K562 (cell line): ENCODE measurements at regions not wholly inside any gene's neighbourhood (a gene's known extent, or its start where the extent isn't known, plus 50 kb on each side); places are given as distances from the start of the nearest gene placed in this dataset.

Source experiments
- ATAC-seq: fragments of 200-7000 bp; cut with Tn5 transposase; 3 replicates; pipeline ENCODE4 v1.9.1; 2020; ENCODE audit warnings: moderate library complexity
- BruUV-seq: library from RNA; stranded (reverse); fragments of 400-500 nt; replicated peaks from 2 replicates; lab custom pipeline; 2021; lab: Mats Ljungman, UMichigan
- CTCF ChIA-PET: fragments of 300-600 bp; formaldehyde crosslinking; extraction: SDS; loops from one replicate; lab custom pipeline; 2021; ENCODE audit warnings: low intra/inter-chr PET ratio; lab: Yijun Ruan, JAX
- POLR2A ChIA-PET: fragments of 300-600, 350-650 bp; sonication (Branson Sonifier 250); formaldehyde crosslinking; extraction: SDS; loops from one replicate; lab custom pipeline; 2021; ENCODE audit warnings: antibody characterized with exemption, inconsistent platforms; lab: Yijun Ruan, JAX
- DNase-seq, 4 experiments: peaks; one replicate each; pipeline versions ENCODE4 v3.0.0 to v3.0.0-alpha.2; 2011 to 2018; ENCODE audit warnings: low spot score in 3 of 4, mixed read lengths in 3 of 4; ENCODE audit errors: extremely low read depth in 1 of 4
- FAIRE-seq: peaks from 2 replicates; lab custom pipeline; 2011; peaks lifted over from hg19 to GRCh38; lab: Jason Lieb, UNC
- H2AFZ ChIP-seq: 2 replicates; pipeline ENCODE4 v1.6.0; 2011; ENCODE audit warnings: low read depth, low read length, control low read depth, inconsistent platforms
- H3K27ac ChIP-seq: fragments of 200-600 bp; 3 replicates; pipeline ENCODE4 v1.8.0; 2011; ENCODE audit warnings: low read depth, mild to moderate bottlenecking, control low read depth, inconsistent platforms, low read length, moderate library complexity, mixed read lengths; ENCODE audit errors: extremely low read depth
- H3K27me3 ChIP-seq, 2 experiments: fragments of 300-600 bp in 1 of 2; 2 replicates in 1 of 2; 3 replicates in 1 of 2; pipeline versions ENCODE4 v1.6.0 to v1.8.0; 2011; ENCODE audit warnings: inconsistent platforms in 2 of 2, low read length in 2 of 2, mild to moderate bottlenecking in 1 of 2, mixed read lengths in 1 of 2, moderate library complexity in 1 of 2; ENCODE audit not compliant: control insufficient read depth in 2 of 2, insufficient read depth in 2 of 2
- H3K36me3 ChIP-seq: fragments of 300-600 bp; 3 replicates; pipeline ENCODE4 v1.8.0; 2011; ENCODE audit warnings: mild to moderate bottlenecking, low read length, inconsistent platforms; ENCODE audit not compliant: control insufficient read depth, insufficient read depth
- H3K4me1 ChIP-seq, 2 experiments: fragments of 200-600 bp in 1 of 2; replicated peaks in 1 of 2; 2 replicates in 1 of 2; 3 replicates in 1 of 2; pipeline versions ENCODE4 v1.5.1 to v1.8.0; 2011; ENCODE audit warnings: inconsistent platforms in 2 of 2, low read length in 2 of 2, mild to moderate bottlenecking in 1 of 2, mixed read lengths in 1 of 2, moderate library complexity in 1 of 2; ENCODE audit not compliant: control insufficient read depth in 2 of 2, insufficient read depth in 2 of 2
- H3K4me2 ChIP-seq: 2 replicates; pipeline ENCODE4 v1.6.1; 2011; ENCODE audit warnings: low read length, control low read depth, inconsistent platforms, mixed read lengths; ENCODE audit not compliant: insufficient read depth
- H3K4me3 ChIP-seq: fragments of 200-600 bp; sonication (generic), shearing (Covaris generic); 2 replicates; pipeline ENCODE4 v1.5.1; 2016; ENCODE audit warnings: control low read depth, inconsistent platforms
- H3K79me2 ChIP-seq: fragments of 200-600 bp; 3 replicates; pipeline ENCODE4 v1.8.0; 2011; ENCODE audit warnings: low read length, inconsistent platforms; ENCODE audit not compliant: control insufficient read depth, insufficient read depth
- H3K9ac ChIP-seq, 2 experiments: 2 replicates each; pipeline versions ENCODE4 v1.6.0 to v1.6.1; 2011; ENCODE audit warnings: low read depth in 2 of 2, low read length in 2 of 2, control low read depth in 1 of 2, inconsistent platforms in 1 of 2, mild to moderate bottlenecking in 1 of 2, mixed read lengths in 1 of 2; ENCODE audit not compliant: insufficient read depth in 1 of 2
- H3K9me1 ChIP-seq: one replicate; pipeline ENCODE4 v1.6.0; 2011; ENCODE audit warnings: inconsistent platforms, mild to moderate bottlenecking, low read length, moderate library complexity; ENCODE audit not compliant: control insufficient read depth, insufficient read depth
- H3K9me3 ChIP-seq: replicated peaks from 2 replicates; pipeline ENCODE4 v1.5.1; 2011; ENCODE audit warnings: low read depth, low read length, inconsistent platforms; ENCODE audit not compliant: control insufficient read depth, insufficient read depth
- H4K20me1 ChIP-seq: replicated peaks from 2 replicates; pipeline ENCODE4 v1.6.1; 2011; ENCODE audit warnings: low read length, inconsistent platforms, mixed read lengths; ENCODE audit not compliant: control insufficient read depth, insufficient read depth
- CHD1 ChIP-seq: fragments of 200-600 bp; sonication (generic); IDR thresholded peaks from one replicate; pipeline ENCODE4 v1.6.1; 2012; ENCODE audit warnings: mild to moderate bottlenecking, moderate library complexity, low read length, inconsistent platforms
- HMG20B ChIP-seq: fragments of 250-450 bp; sonication (Bioruptor Pico); IDR thresholded peaks from 2 replicates; pipeline ENCODE4 v1.5.0; 2021; ENCODE audit warnings: mild to moderate bottlenecking
- LARP7 ChIP-seq: fragments of 450-650 bp; IDR thresholded peaks from 2 replicates; pipeline ENCODE4 v1.6.1; 2016
- PCBP1 ChIP-seq: fragments of 200-400 bp; formaldehyde crosslinking; IDR thresholded peaks from 2 replicates; pipeline ENCODE4 v1.6.1; 2018; ENCODE audit warnings: mild to moderate bottlenecking, low read depth, low read length; ENCODE audit not compliant: poor library complexity, severe bottlenecking
- ZBTB1 ChIP-seq: sonication (generic); formaldehyde crosslinking; IDR thresholded peaks from 2 replicates; pipeline ENCODE4 v1.8.1; 2023; ENCODE audit warnings: missing genetic modification reagents, low read depth, mild to moderate bottlenecking, borderline replicate concordance
- ZFP30 ChIP-seq: fragments of 250-450 bp; sonication (Bioruptor Pico); IDR thresholded peaks from 2 replicates; pipeline ENCODE4 v1.8.0; 2022; ENCODE audit warnings: moderate library complexity, mild to moderate bottlenecking, inconsistent platforms, borderline replicate concordance
- ZNF174 ChIP-seq: fragments of 250-450 bp; sonication (Bioruptor Pico); IDR thresholded peaks from 2 replicates; pipeline ENCODE4 v1.4.0; 2020; ENCODE audit warnings: mild to moderate bottlenecking
- ZNF175 ChIP-seq: fragments of 200-800 bp; sonication (Bioruptor generic); IDR thresholded peaks from 2 replicates; pipeline ENCODE4 v1.6.1; 2016; ENCODE audit warnings: low read depth, mild to moderate bottlenecking, missing genetic modification characterization, missing compliant biosample characterization
- ZZZ3 ChIP-seq: fragments of 450-650 bp; IDR thresholded peaks from 2 replicates; pipeline ENCODE4 v1.6.1; 2016; ENCODE audit warnings: antibody characterized with exemption, mild to moderate bottlenecking, moderate library complexity
- WGBS: fragments of 100-300 bp; shearing (Covaris generic); methylation state at CpG from one replicate; pipeline ENCODE4 v1.1.6; 2016; ENCODE audit warnings: low coverage, mixed read lengths; ENCODE audit not compliant: insufficient coverage; ENCODE audit errors: missing lambda C conversion rate; 5-methylcytosine and 5-hydroxymethylcytosine counted together
- in situ Hi-C: fragments of 300-500 bp; cut with MboI; formaldehyde crosslinking; loops from 4 replicates; pipeline ENCODE4 v1.15.0; 2018; ENCODE audit warnings: inconsistent platforms, mixed read lengths
- intact Hi-C: fragments of 100-400 bp; cut with micrococcal nuclease; formaldehyde crosslinking; loops from 2 replicates; pipeline ENCODE4 v1.14.2; 2022
- TF ChIP-seq, protein P1 (sequence below): fragments of 450-650 bp; conservative IDR thresholded peaks from 2 replicates; pipeline ENCODE4 v1.6.1; 2016; ENCODE audit warnings: missing genetic modification characterization, low read depth, mild to moderate bottlenecking, control low read depth, missing compliant biosample characterization
- TF ChIP-seq, protein P2 (sequence below): fragments of 250-450 bp; sonication (Bioruptor Pico); IDR thresholded peaks from 2 replicates; pipeline ENCODE4 v1.4.0; 2020; ENCODE audit warnings: mild to moderate bottlenecking, moderate library complexity
- TF ChIP-seq, protein P3 (sequence below): IDR thresholded peaks from 2 replicates; pipeline ENCODE4 v1.6.1; 2011; ENCODE audit not compliant: insufficient read length; ENCODE audit errors: extremely low read depth

DNA sequence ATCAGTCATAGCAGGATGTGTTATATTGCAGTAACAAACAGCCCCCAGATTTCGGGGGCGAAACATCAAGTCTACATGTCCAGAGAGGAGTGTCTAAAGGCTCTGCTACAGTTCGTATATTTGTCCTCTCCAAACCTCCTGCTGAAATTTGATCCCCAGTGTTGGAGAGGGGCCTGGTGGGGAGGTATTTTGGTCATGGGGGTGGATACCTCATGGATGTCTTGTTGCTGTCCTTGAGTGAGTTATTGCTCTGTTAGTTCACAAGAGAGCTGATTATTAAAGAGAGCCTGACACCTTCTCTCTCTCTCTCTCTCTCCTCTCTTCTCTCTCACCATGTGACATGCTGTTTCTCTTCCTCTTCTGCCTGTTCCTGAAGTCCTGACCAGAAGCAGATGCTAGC is 343.7 kb downstream of the TCERG1L start (continued):
- TF ChIP-seq, protein P1, sequence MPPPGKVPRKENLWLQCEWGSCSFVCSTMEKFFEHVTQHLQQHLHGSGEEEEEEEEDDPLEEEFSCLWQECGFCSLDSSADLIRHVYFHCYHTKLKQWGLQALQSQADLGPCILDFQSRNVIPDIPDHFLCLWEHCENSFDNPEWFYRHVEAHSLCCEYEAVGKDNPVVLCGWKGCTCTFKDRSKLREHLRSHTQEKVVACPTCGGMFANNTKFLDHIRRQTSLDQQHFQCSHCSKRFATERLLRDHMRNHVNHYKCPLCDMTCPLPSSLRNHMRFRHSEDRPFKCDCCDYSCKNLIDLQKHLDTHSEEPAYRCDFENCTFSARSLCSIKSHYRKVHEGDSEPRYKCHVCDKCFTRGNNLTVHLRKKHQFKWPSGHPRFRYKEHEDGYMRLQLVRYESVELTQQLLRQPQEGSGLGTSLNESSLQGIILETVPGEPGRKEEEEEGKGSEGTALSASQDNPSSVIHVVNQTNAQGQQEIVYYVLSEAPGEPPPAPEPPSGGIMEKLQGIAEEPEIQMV = no peak
- TF ChIP-seq ZFP30 (CRISPR knock-in tag) (no peak), ZZZ3 (no peak), CHD1 (no peak)
- TF ChIP-seq, protein P2, sequence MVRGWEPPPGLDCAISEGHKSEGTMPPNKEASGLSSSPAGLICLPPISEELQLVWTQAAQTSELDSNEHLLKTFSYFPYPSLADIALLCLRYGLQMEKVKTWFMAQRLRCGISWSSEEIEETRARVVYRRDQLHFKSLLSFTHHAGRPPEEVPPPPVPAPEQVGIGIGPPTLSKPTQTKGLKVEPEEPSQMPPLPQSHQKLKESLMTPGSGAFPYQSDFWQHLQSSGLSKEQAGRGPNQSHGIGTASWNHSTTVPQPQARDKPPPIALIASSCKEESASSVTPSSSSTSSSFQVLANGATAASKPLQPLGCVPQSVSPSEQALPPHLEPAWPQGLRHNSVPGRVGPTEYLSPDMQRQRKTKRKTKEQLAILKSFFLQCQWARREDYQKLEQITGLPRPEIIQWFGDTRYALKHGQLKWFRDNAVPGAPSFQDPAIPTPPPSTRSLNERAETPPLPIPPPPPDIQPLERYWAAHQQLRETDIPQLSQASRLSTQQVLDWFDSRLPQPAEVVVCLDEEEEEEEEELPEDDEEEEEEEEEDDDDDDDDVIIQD = no peak

DNA sequence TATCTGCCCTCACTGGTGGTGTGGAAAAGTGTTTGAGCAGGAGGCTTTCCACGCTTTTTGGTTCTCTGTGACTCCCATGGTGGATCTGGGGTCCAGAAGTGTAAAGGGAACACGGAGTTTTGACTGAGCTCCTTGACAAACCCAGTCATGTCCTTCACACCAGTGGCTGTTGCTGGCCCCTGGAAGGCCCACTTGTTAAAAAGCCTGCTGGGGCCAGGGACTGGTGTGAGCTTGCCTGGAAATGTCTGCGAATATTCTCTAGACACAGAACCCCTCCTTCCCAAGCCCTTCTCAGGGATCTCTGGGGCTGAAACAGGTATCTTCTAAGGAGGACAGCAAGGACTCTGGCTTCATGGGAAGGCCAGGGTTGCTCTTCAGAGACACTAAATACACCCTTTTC is 343.0 kb downstream of the TCERG1L start:
- in situ Hi-C loops = no loop called here
- no peak overlapping the region for H3K9ac ChIP-seq
- intact Hi-C loops = no loop called here
- ChIA-PET POLR2A (no interaction called here), CTCF (no interaction called here)
- no peak overlapping the region for H3K27ac ChIP-seq
- H3K36me3 ChIP-seq = no peaks in the 10 kb centered on the region
- no peak overlapping the region for H3K4me3 ChIP-seq
- FAIRE-seq = no peak
- no peaks in the 10 kb centered on the region for H4K20me1 ChIP-seq
- TF ChIP-seq, protein P3, sequence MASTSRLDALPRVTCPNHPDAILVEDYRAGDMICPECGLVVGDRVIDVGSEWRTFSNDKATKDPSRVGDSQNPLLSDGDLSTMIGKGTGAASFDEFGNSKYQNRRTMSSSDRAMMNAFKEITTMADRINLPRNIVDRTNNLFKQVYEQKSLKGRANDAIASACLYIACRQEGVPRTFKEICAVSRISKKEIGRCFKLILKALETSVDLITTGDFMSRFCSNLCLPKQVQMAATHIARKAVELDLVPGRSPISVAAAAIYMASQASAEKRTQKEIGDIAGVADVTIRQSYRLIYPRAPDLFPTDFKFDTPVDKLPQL = no peak
- TF ChIP-seq ZBTB1 (CRISPR knock-in tag) (no peak), HMG20B (no peak), LARP7 (no peak), ZNF174 (CRISPR knock-in tag) (no peak), ZNF175 (CRISPR knock-in tag) (no peak), PCBP1 (no peak)
- H3K9me3 ChIP-seq = no peaks in the 10 kb centered on the region
- BruUV-seq = no TSS peak
- no peaks in the 10 kb centered on the region for H3K79me2 ChIP-seq
- WGBS = 6% methylated on average over 3 of the region's 3 CpGs
- H2AFZ ChIP-seq = no peak overlapping the region
- H3K9me1 ChIP-seq = no peaks in the 10 kb centered on the region
- no peak for DNase-seq
- H3K4me2 ChIP-seq = no peak overlapping the region
- H3K27me3 ChIP-seq = peaks cover 0 to 6% of the 10 kb centered on the region in 2 experiments; a peak in 1 of 5 replicates
- no peak for ATAC-seq
- H3K4me1 ChIP-seq = no peaks in the 10 kb centered on the region
